ENCODE measurements at regions not wholly inside any gene's neighbourhood (a gene's known extent, or its start where the extent isn't known, plus 50 kb on each side); places are given as distances from the start of the nearest gene placed in this dataset.
A peak's percentile ranks its signal among the peaks of the same experiment; 100 is the strongest.

DNA sequence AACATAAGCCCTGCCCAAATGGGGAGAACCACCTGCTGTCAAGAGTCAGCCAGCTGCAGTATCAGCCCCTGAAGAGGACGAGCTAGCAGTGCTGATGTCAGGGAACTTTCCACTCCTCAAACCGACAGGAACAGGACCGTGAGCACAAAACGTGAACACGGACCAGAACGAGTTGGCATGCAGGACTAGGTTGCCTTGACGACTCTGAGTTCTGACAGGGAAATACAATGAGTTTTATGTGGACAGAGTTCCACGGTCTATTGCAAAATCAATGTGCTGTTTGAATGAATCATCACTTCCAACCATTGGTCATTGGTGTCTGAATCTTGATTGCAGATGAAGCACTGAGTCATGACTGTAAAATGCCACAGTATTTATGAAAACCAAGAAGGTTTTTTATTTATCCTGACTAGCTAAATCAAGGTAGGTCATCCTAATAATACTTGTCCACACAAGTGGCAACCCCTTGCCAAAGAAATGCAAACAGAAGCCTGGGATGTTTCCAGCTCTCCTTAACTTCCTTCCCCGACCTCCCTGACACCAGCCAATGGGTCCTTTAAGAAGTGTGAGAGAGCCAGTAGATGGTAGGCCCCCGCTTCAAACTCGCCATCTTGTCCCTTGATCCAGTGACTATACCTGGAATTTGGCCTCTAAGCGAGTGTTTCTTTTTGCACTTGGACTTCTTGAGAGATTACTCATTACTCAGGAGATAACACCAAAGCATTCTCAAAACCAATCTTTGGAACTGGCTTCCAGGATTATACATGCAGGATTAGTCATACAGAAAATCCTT, 119.6 kb downstream of the ASB7 start:
- no peaks in the 10 kb centered on the region for H3K27me3 ChIP-seq (replicated peaks in 1 of 4; ENCODE audit: control insufficient read depth in 3 of 4, extremely low read depth in 1 of 4, insufficient read depth in 3 of 4, low read length in 3 of 4)
- no peak overlapping the region for H4K91ac ChIP-seq (replicated peaks; ENCODE audit: insufficient read length, low read length)
- FAIRE-seq = no peak
- H3K56ac ChIP-seq (replicated peaks; ENCODE audit: insufficient read length, low read depth, low read length) = no peak overlapping the region
- H3K4me1 ChIP-seq (replicated peaks in 1 of 4; ENCODE audit: control insufficient read depth in 3 of 4, insufficient read depth in 4 of 4, low read length in 3 of 4) = no peaks in the 10 kb centered on the region
- 86% methylated on average over 8 of the region's 12 CpGs; no CpG with 5 or more reads in 1 of the 2 experiments for WGBS, 2 experiments (ENCODE audit: extremely low coverage in 1 of 2, insufficient coverage in 1 of 2, insufficient read length in 1 of 2, insufficient replicate concordance in 2 of 2, low coverage in 1 of 2, low lambda C conversion rate in 2 of 2, missing lambda C conversion rate in 1 of 2)
- H4K8ac ChIP-seq (ENCODE audit: extremely low read depth, insufficient read depth, low read length) = no peak overlapping the region
- no peak overlapping the region for H2BK120ac ChIP-seq (replicated peaks; ENCODE audit: low read depth, low read length)
- no peak overlapping the region for H3K27ac ChIP-seq (ENCODE audit: low read depth, low read length)
- H4K20me1 ChIP-seq (replicated peaks in 1 of 2; ENCODE audit: control insufficient read depth in 1 of 2, insufficient read depth in 2 of 2, low read length in 2 of 2) = no peaks in the 10 kb centered on the region
- peak in 1 of 2 experiments; percentile 35 for DNase-seq (ENCODE audit: low read depth in 1 of 2, low spot score in 2 of 2)
- CTCF ChIA-PET (ENCODE audit: partially characterized antibody) = interaction anchor here (0.8 to 1.4 kb wide), 2 partner anchors 15 to 372 kb away, joined by 3 to 4 read pairs; no protein-coding TSS in a partner anchor
- H2BK15ac ChIP-seq (ENCODE audit: low read length) = no peak overlapping the region
- 0 out of 2 replicates have a peak overlapping the region, but pooled peaks have one; percentile 17 for H2AK5ac ChIP-seq (ENCODE audit: low read depth, low read length)
- H3K23ac ChIP-seq (ENCODE audit: insufficient read length) = no peak overlapping the region
- no peak overlapping the region for H4K5ac ChIP-seq (ENCODE audit: insufficient read length, low read depth, low read length)
- H3K79me1 ChIP-seq (ENCODE audit: low read depth, low read length) = no peaks in the 10 kb centered on the region
- TF ChIP-seq CREB1 (IDR thresholded peaks at IDR 0.05) (no peak), GABPA (IDR thresholded peaks at IDR 0.05; ENCODE audit: borderline replicate concordance, insufficient read depth, low read length) (no peak), GTF2F1 (IDR thresholded peaks at IDR 0.05; ENCODE audit: borderline replicate concordance, low read depth, low read length) (no peak), CBX5 (IDR thresholded peaks at IDR 0.05; ENCODE audit: low read depth, low read length) (no peak), BACH1 (IDR thresholded peaks at IDR 0.05; ENCODE audit: low read length) (no peak), ASH2L (IDR thresholded peaks at IDR 0.05; ENCODE audit: low read length) (no peak), SIX5 (IDR thresholded peaks at IDR 0.05; ENCODE audit: low read depth, low read length) (no peak)
- TF ChIP-seq, protein P1, sequence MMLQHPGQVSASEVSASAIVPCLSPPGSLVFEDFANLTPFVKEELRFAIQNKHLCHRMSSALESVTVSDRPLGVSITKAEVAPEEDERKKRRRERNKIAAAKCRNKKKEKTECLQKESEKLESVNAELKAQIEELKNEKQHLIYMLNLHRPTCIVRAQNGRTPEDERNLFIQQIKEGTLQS (IDR thresholded peaks at IDR 0.05; ENCODE audit: insufficient read depth, low read depth, low read length) = no peak
- H3K18ac ChIP-seq (ENCODE audit: extremely low read depth, low read length) = no peak overlapping the region
- H3K9ac ChIP-seq (replicated peaks in 1 of 4; ENCODE audit: extremely low read depth in 1 of 4, low read depth in 3 of 4, low read length in 3 of 4) = no peak overlapping the region; a peak in 1 of 7 replicates
- H3K9me3 ChIP-seq (ENCODE audit: insufficient read depth in 2 of 2, low read depth in 1 of 2, low read length in 1 of 2) = no peaks in the 10 kb centered on the region
- POLR2A ChIA-PET (ENCODE audit: partially characterized antibody) = no interaction called here
- no peak overlapping the region for H3K4me3 ChIP-seq (ENCODE audit: extremely low read depth in 1 of 4, insufficient read depth in 2 of 4, low read depth in 3 of 4, low read length in 4 of 4)
- H3K14ac ChIP-seq (ENCODE audit: insufficient read length) = no peak overlapping the region
- no peak overlapping the region for H3K4me2 ChIP-seq (ENCODE audit: insufficient read depth in 1 of 2, low read depth in 2 of 2, low read length in 2 of 2)
- H2BK12ac ChIP-seq (ENCODE audit: low read depth, low read length) = no peak overlapping the region
- H2AFZ ChIP-seq (ENCODE audit: low read length) = no peak overlapping the region
- no peaks in the 10 kb centered on the region for H3K36me3 ChIP-seq (ENCODE audit: control insufficient read depth in 2 of 4, insufficient read depth in 4 of 4, low read length in 3 of 4)
- no peak overlapping the region for H2BK5ac ChIP-seq (ENCODE audit: low read depth, low read length)
- H3K4ac ChIP-seq (replicated peaks; ENCODE audit: insufficient read length, low read depth, low read length) = no peak overlapping the region
- no peaks in the 10 kb centered on the region for H3K79me2 ChIP-seq (ENCODE audit: control insufficient read depth in 1 of 2, insufficient read depth in 2 of 2, low read length in 2 of 2)
- no peak overlapping the region for H2BK20ac ChIP-seq (ENCODE audit: low read length)
- H3K23me2 ChIP-seq (ENCODE audit: low read depth, low read length) = no peaks in the 10 kb centered on the region

All from H1 (cell line).